CD4-positive, alpha-beta T cell treated with Interleukin-15 for 1 hour (primary cell): ENCODE measurements at regions not wholly inside any gene's neighbourhood (a gene's known extent, or its start where the extent isn't known, plus 50 kb on each side); places are given as distances from the start of the nearest gene placed in this dataset.

Experiments
- DNase-seq: peaks from one replicate; pipeline ENCODE4 v3.0.0-alpha.2; 2020

DNA sequence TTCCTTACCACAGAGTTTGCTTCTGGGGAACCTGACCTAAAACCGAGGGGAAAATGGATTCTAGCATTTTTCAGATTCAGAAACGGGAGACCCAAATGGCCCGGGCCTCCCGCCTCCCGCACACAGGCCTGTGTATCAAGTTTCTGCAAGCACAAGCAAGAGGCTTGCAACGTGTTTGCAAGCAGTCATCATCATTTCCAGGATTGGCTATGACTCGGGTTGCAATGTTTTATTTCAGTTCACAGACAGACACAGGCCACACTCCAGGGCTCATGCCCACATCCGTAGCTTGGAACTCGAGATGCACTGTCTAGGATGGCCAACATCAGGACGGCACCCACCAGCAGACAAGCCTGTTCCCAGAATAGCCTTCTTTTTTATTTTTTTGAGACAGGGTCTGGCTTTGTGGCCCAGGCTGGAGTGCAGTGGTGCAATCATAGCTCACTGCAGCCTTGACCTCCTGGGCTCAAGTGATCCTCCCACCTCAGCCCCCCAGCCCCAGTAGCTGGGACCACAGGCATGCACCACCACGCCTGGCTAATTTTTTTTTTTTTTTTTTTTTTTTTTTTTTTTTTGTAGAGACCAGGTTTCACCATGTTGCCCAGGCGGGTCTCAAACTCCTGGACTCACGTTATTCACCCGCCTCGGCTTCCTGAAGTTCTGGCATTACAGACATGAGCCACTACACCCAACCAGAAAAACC is 68.1 kb upstream of the FOXK1 start:
- DNase-seq, result no peak

DNA sequence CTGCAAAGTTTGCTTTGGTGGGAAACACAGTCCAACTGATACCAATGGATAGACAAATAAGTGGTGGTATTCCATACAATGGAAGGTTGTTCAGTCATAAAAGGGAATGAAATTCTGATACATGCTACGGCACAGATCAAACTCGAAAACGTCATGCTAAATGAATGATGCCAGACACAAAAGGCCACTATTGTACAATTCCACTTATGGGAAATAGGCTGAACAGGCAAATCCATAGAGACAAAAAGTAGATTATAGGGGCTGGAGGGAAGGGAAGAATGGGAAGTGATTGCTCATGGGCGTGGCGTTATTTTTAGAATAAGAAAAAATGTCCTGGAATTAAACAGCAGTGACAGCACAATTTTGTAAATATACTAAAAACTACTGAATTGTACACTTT is 66.0 kb upstream of the FOXK1 start:
- no peak for DNase-seq

DNA sequence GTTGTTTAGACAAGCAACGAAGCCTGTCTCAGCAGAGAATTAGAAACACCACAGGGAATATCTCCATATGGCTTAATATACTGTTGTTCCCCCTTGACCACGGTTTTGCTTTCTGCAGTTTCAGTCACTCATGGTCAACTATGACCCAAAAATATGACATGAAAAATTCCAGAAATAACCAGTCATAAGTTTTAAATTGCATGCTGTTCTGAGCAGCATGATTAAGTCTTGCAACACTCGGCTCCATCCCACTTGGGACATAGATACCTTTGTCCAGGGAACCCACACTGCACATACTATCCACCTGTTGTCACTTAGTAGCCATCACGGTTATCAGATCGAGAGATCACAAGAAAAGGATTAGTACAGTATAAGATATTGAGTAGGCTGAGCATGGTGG is 60.7 kb upstream of the FOXK1 start:
- DNase-seq, result no peak

DNA sequence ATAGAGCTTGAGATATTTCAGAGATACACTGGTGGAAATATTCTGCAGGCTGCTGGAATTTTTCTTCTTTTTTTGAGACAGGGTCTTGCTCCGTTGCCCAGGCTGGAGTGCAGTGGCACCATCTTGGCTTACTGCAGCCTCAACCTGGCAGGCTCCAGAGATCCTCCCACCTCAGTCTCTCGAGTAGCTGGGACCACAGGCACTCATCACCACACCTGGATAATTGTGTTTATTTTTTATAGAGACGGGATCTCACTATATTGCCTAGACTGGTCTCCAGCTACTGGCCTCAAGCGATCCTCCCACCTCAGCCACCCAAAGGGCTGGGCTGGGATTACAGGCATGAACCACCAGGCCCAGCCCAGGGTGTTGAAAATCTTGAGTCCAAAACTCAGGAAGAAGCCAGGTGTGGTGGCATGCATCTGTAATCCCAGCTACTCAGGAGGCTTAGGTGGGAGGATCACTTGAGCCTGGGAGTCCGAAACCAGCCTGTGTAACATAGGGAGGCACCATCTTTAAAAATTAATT is 55.7 kb upstream of the FOXK1 start:
- DNase-seq, result no peak

DNA sequence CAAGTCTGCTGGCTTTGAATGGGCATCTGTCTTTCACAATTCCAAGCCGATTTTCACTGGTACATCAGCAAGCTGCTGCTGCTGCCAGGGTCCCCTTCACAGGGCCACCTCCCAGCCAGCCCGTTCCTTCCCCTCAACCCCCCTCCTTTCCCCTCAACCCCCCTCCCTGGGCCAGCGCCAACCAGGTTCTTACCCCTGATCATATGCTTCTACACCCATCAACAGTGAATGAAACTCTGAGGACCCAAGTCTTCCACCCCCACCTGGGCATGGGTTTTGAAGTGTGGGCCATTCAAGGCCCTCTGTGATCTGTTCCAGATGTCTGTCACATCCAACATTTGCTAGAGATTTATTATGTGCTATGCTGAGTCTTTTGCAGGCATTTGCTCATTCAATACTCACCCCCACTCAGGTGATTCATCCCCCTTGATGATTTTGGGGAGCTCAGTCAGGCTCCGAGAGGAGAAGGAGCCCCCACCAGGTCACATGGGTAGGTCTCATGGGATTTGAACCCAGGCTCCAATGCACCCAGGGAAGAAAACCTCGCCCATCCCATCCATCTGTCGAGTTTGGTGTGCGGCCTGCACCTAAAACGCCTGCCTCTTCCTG is 52.7 kb upstream of the FOXK1 start:
- no peak for DNase-seq

DNA sequence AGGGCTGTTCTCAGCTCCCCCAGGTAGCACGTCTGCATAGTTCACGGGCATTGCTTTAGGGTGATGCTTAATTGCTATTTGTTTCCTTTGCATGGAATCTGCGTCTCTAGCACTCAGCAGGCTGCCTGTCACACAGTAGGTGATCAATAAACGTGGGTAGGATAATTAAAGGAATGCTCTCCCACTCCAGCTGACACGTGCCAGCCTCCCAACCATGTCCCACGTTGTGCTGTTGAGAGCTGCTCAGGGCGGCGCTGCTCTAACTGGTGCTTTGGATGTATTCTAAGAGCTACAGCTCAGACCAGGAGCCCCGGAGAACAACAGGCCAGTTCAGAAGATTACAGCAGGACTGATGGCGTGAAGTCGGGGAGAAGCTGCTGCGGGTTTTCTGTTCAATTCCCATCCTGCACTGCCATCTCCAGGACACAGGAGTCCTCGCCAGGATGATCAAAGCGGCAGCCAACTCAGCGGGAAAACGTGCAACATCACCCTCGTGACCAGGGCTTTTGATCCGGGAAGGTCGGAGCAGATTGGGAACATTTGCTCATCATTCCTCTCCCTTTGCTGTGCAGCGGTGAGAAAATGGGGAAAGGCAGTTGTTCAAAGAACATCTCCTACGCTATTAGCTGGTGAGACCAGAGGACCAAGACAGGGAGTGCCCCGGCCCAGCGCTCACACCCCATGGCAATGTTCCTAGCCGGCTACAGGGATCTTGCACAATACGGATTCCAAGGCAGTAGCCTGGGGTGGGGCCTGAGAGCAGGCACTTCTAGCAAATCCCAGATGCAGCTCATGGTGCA is 50.5 kb upstream of the FOXK1 start:
- DNase-seq, result no peak
